DOHH2 (cell line): ENCODE measurements at regions not wholly inside any gene's neighbourhood (a gene's known extent, or its start where the extent isn't known, plus 50 kb on each side); places are given as distances from the start of the nearest gene placed in this dataset.

ENCODE experiments used
- H3F3A ChIP-seq: fragments of 200-600 bp; sonication (generic), shearing (Covaris generic); 2 replicates; pipeline ENCODE4 v1.6.0; 2016; ENCODE audit warnings: antibody characterized with exemption, mild to moderate bottlenecking; ENCODE audit not compliant: control insufficient read depth, insufficient read depth
- H3K27ac ChIP-seq: fragments of 200-600 bp; sonication (generic); 2 replicates; pipeline ENCODE4 v1.5.1; 2014; ENCODE audit warnings: low read depth, mild to moderate bottlenecking, low read length, moderate library complexity
- H3K27me3 ChIP-seq: fragments of 200-600 bp; sonication (generic); 2 replicates; pipeline ENCODE4 v1.6.1; 2014; ENCODE audit warnings: mild to moderate bottlenecking, low read length, mixed read lengths; ENCODE audit not compliant: control insufficient read depth
- H3K36me3 ChIP-seq: fragments of 200-600 bp; sonication (generic); 2 replicates; pipeline ENCODE4 v1.6.1; 2014; ENCODE audit warnings: mild to moderate bottlenecking, low read length, moderate library complexity, mixed read lengths; ENCODE audit not compliant: control insufficient read depth
- H3K4me1 ChIP-seq: fragments of 200-600 bp; sonication (generic); 2 replicates; pipeline ENCODE4 v1.6.1; 2014; ENCODE audit warnings: mild to moderate bottlenecking, low read length, mixed read lengths; ENCODE audit not compliant: control insufficient read depth
- H3K4me2 ChIP-seq: fragments of 200-600 bp; sonication (generic); 2 replicates; pipeline ENCODE4 v1.6.0; 2014; ENCODE audit warnings: mild to moderate bottlenecking, low read length, moderate library complexity
- H3K4me3 ChIP-seq: fragments of 200-600 bp; sonication (generic); 2 replicates; pipeline ENCODE4 v1.5.1; 2014; ENCODE audit warnings: mild to moderate bottlenecking, low read length, mixed read lengths
- H3K79me2 ChIP-seq: fragments of 200-600 bp; sonication (generic); 2 replicates; pipeline ENCODE4 v1.6.1; 2014; ENCODE audit warnings: mild to moderate bottlenecking, low read length, mixed read lengths; ENCODE audit not compliant: control insufficient read depth
- H3K9me2 ChIP-seq: fragments of 200-600 bp; sonication (generic); replicated peaks from 2 replicates; pipeline ENCODE4 v1.6.1; 2014; ENCODE audit warnings: mild to moderate bottlenecking, low read length, mixed read lengths; ENCODE audit not compliant: control insufficient read depth
- H3K9me3 ChIP-seq: fragments of 200-600 bp; sonication (generic); 2 replicates; pipeline ENCODE4 v1.6.1; 2014; ENCODE audit warnings: antibody characterized with exemption, low read length, mixed read lengths; ENCODE audit not compliant: control insufficient read depth, insufficient read depth
- H4K20me1 ChIP-seq: fragments of 200-600 bp; sonication (generic); 2 replicates; pipeline ENCODE4 v1.6.0; 2014; ENCODE audit warnings: low read depth, mild to moderate bottlenecking, antibody characterized with exemption, low read length, moderate library complexity; ENCODE audit not compliant: control insufficient read depth, insufficient read depth
- EZH2phosphoT487 ChIP-seq: fragments of 200-600 bp; sonication (generic); IDR thresholded peaks from 2 replicates; pipeline ENCODE4 v1.6.1; 2017; ENCODE audit warnings: borderline replicate concordance, mild to moderate bottlenecking, antibody characterized with exemption, low read length, moderate library complexity, mixed read lengths
- TF ChIP-seq, protein P1 (sequence below): fragments of 200-600 bp; sonication (generic); IDR thresholded peaks from one replicate; pipeline ENCODE4 v1.5.1; 2014; ENCODE audit warnings: antibody characterized with exemption, mild to moderate bottlenecking, low read depth, low read length; ENCODE audit not compliant: poor library complexity, severe bottlenecking

GRCh38 chr6:138570725-138571029 is 71.4 kb upstream of the NHSL1 start:
- Histone ChIP-seq H3K4me2 (no peak overlapping the region), H3K27ac (no peak overlapping the region), H3K4me1 (no peaks in the 10 kb centered on the region), H3K9me2 (no peaks in the 10 kb centered on the region), H3K27me3 (peaks cover 22% of the 10 kb centered on the region), H3K79me2 (no peaks in the 10 kb centered on the region), H3F3A (no peaks in the 10 kb centered on the region), H3K4me3 (no peak overlapping the region), H4K20me1 (no peaks in the 10 kb centered on the region), H3K36me3 (no peaks in the 10 kb centered on the region), H3K9me3 (no peaks in the 10 kb centered on the region)
- no peak for TF ChIP-seq EZH2phosphoT487
- TF ChIP-seq, protein P1, sequence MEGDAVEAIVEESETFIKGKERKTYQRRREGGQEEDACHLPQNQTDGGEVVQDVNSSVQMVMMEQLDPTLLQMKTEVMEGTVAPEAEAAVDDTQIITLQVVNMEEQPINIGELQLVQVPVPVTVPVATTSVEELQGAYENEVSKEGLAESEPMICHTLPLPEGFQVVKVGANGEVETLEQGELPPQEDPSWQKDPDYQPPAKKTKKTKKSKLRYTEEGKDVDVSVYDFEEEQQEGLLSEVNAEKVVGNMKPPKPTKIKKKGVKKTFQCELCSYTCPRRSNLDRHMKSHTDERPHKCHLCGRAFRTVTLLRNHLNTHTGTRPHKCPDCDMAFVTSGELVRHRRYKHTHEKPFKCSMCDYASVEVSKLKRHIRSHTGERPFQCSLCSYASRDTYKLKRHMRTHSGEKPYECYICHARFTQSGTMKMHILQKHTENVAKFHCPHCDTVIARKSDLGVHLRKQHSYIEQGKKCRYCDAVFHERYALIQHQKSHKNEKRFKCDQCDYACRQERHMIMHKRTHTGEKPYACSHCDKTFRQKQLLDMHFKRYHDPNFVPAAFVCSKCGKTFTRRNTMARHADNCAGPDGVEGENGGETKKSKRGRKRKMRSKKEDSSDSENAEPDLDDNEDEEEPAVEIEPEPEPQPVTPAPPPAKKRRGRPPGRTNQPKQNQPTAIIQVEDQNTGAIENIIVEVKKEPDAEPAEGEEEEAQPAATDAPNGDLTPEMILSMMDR, result no peak

- Histone ChIP-seq H3K79me2 (no peaks in the 10 kb centered on the region), H3K9me2 (no peaks in the 10 kb centered on the region), H3K4me3 (no peak overlapping the region), H3K9me3 (no peaks in the 10 kb centered on the region), H3K4me1 (no peaks in the 10 kb centered on the region), H4K20me1 (no peaks in the 10 kb centered on the region), H3F3A (no peaks in the 10 kb centered on the region), H3K4me2 (no peak overlapping the region), H3K36me3 (no peaks in the 10 kb centered on the region), H3K27me3 (peaks cover 22% of the 10 kb centered on the region), H3K27ac (no peak overlapping the region)
- no peak for TF ChIP-seq EZH2phosphoT487
- TF ChIP-seq, protein P1, result no peak
These were observed 71.9 kb upstream of the NHSL1 start for GRCh38 chr6:138571181-138571580.

- H3K79me2 ChIP-seq, result no peaks in the 10 kb centered on the region
- no peaks in the 10 kb centered on the region for H3K4me1 ChIP-seq
- H3K4me3 ChIP-seq, result no peak overlapping the region
- no peak overlapping the region for H3K27ac ChIP-seq
- no peaks in the 10 kb centered on the region for H3K9me3 ChIP-seq
- no peaks in the 10 kb centered on the region for H3F3A ChIP-seq
- H3K4me2 ChIP-seq, result no peak overlapping the region
- TF ChIP-seq EZH2phosphoT487, result no peak
- TF ChIP-seq, protein P1, result no peak
- H4K20me1 ChIP-seq, result no peaks in the 10 kb centered on the region
- no peaks in the 10 kb centered on the region for H3K9me2 ChIP-seq
- no peaks in the 10 kb centered on the region for H3K36me3 ChIP-seq
- H3K27me3 ChIP-seq, result peaks cover 22% of the 10 kb centered on the region
These were observed 72.4 kb upstream of the NHSL1 start for GRCh38 chr6:138571585-138572166.
